Peyer's patch (tissue), 4 donors: ENCODE measurements at regions not wholly inside any gene's neighbourhood (a gene's known extent, or its start where the extent isn't known, plus 50 kb on each side); places are given as distances from the start of the nearest gene placed in this dataset.

ENCODE experiments used
- DNase-seq, 3 donors: peaks; one replicate each; pipeline ENCODE4 v3.0.0-alpha.2; 2017 to 2019
- H3K27ac ChIP-seq, 4 donors: fragments of 200-600 bp; sonication (generic); one replicate each; pipeline ENCODE4 v1.5.1; 2016 to 2019
- H3K27me3 ChIP-seq, 2 donors: fragments of 200-600 bp; sonication (generic); one replicate each; pipeline ENCODE4 v1.5.1; 2019
- H3K36me3 ChIP-seq, 3 donors: fragments of 200-600 bp; sonication (generic); one replicate each; pipeline ENCODE4 v1.5.1; 2016 to 2019
- H3K4me1 ChIP-seq, 4 donors: fragments of 200-600 bp; sonication (generic); one replicate each; pipeline ENCODE4 v1.5.1; 2016 to 2019
- H3K4me3 ChIP-seq, 4 donors: fragments of 200-600 bp; sonication (generic); 1 replicate in 3 of 4; 2 replicates in 1 of 4; pipeline ENCODE4 v1.5.1; 2016 to 2019; ENCODE audit warnings: mild to moderate bottlenecking in 1 of 4
- H3K9me3 ChIP-seq, 4 donors: fragments of 200-600 bp; sonication (generic); one replicate each; pipeline ENCODE4 v1.5.1; 2016 to 2019; ENCODE audit warnings: mild to moderate bottlenecking in 1 of 4
- CTCF ChIP-seq, 6 experiments: fragments of 450-650 bp in 4 of 6; fragments of 200-600 bp in 2 of 6; sonication (generic) in 1 of 6; IDR thresholded peaks; one replicate each; pipeline ENCODE4 v1.5.1; 2017 to 2019; ENCODE audit warnings: antibody characterized with exemption in 6 of 6, mild to moderate bottlenecking in 3 of 6, moderate library complexity in 1 of 6
- POLR2A ChIP-seq, 2 donors: fragments of 450-650 bp; IDR thresholded peaks; one replicate each; pipeline ENCODE4 v1.5.1; 2017; ENCODE audit warnings: antibody characterized with exemption in 2 of 2, mild to moderate bottlenecking in 2 of 2, moderate library complexity in 2 of 2
- small RNA-seq, 2 donors: library from RNA; depleted of rRNA; stranded (forward); fragments of <200 nt; gene quantifications; one replicate each; pipeline ENCODE3, GENCODE V24; 2016

GRCh38 chr9:74444369-74444768 is 52.8 kb upstream of the RORB start:
- no peak for TF ChIP-seq CTCF (IDR thresholded peaks at IDR 0.05)
- no peak for TF ChIP-seq POLR2A (IDR thresholded peaks at IDR 0.05)
- H3K27ac ChIP-seq: no peak overlapping the region
- H3K4me3 ChIP-seq: no peak overlapping the region
- no peak for DNase-seq
- no peaks in the 10 kb centered on the region for H3K4me1 ChIP-seq
- no peaks in the 10 kb centered on the region for H3K36me3 ChIP-seq
- no peaks in the 10 kb centered on the region for H3K9me3 ChIP-seq
- no peaks in the 10 kb centered on the region for H3K27me3 ChIP-seq

Small RNAs in the stretch of these regions (small RNA-seq; reads per million reads assigned to genes)
- gene RNA5SP286: 0 to 0.82 reads per million in 2 donors
